GM12878 (cell line): ENCODE measurements at regions not wholly inside any gene's neighbourhood (a gene's known extent, or its start where the extent isn't known, plus 50 kb on each side); places are given as distances from the start of the nearest gene placed in this dataset.

Experiments
- ATAC-seq: fragments of 200-7000 bp; cut with Tn5 transposase; 3 replicates; pipeline ENCODE4 v1.9.1; 2020; ENCODE audit warnings: mild to moderate bottlenecking, moderate library complexity
- BruUV-seq: library from RNA; stranded (reverse); fragments of 400-500 nt; replicated peaks from 2 replicates; lab custom pipeline; 2021; lab: Mats Ljungman, UMichigan
- CTCF ChIA-PET: fragments of 300-600 bp; sonication (Branson Sonifier 250); formaldehyde crosslinking; extraction: SDS; loops from one replicate; lab custom pipeline; 2021; ENCODE audit warnings: inconsistent platforms; lab: Yijun Ruan, JAX
- POLR2A ChIA-PET: fragments of 350-600 bp; formaldehyde crosslinking; extraction: SDS; loops from one replicate; lab custom pipeline; 2021; ENCODE audit warnings: inconsistent platforms; lab: Charles Lee
- RAD21 ChIA-PET: fragments of 300-600 bp; sonication (Branson Sonifier 250); formaldehyde crosslinking; loops from one replicate; lab custom pipeline; 2023; ENCODE audit warnings: antibody characterized with exemption; ENCODE audit not compliant: unreplicated experiment; lab: Charles Lee
- SMC1A ChIA-PET: fragments of 300-600 bp; sonication (Branson Sonifier 250); formaldehyde crosslinking; loops from one replicate; lab custom pipeline; 2023; ENCODE audit not compliant: unreplicated experiment, uncharacterized antibody; lab: Charles Lee
- DNase-seq: peaks from one replicate; pipeline ENCODE4 v3.0.0-alpha.2; 2011; ENCODE audit warnings: low read depth, low spot score
- FAIRE-seq: peaks from 3 replicates; lab custom pipeline; 2011; peaks lifted over from hg19 to GRCh38; lab: Jason Lieb, UNC
- H2AFZ ChIP-seq: 2 replicates; pipeline ENCODE4 v1.6.0; 2011; ENCODE audit warnings: low read depth, low read length, control low read depth; ENCODE audit not compliant: control insufficient read depth
- H3K27ac ChIP-seq: 2 replicates; pipeline ENCODE4 v1.5.1; 2011; ENCODE audit warnings: control low read depth; ENCODE audit not compliant: control insufficient read depth, insufficient read depth
- H3K27me3 ChIP-seq, 2 experiments: replicated peaks in 1 of 2; 2 replicates each; pipeline versions ENCODE4 v1.6.0 to v1.6.1; 2011; ENCODE audit warnings: low read length in 1 of 2; ENCODE audit not compliant: control insufficient read depth in 2 of 2, insufficient read depth in 2 of 2
- H3K36me3 ChIP-seq, 2 experiments: 2 replicates each; pipeline ENCODE4 v1.5.1; 2011; ENCODE audit warnings: low read length in 1 of 2; ENCODE audit not compliant: control insufficient read depth in 2 of 2, insufficient read depth in 2 of 2
- H3K4me1 ChIP-seq: 2 replicates; pipeline ENCODE4 v1.6.1; 2011; ENCODE audit warnings: mild to moderate bottlenecking, low read length, moderate library complexity, mixed read lengths; ENCODE audit not compliant: control insufficient read depth, insufficient read depth
- H3K4me2 ChIP-seq: 2 replicates; pipeline ENCODE4 v1.6.0; 2011; ENCODE audit warnings: control low read depth; ENCODE audit not compliant: control insufficient read depth, insufficient read depth
- H3K4me3 ChIP-seq: fragments of 200-600 bp; sonication (generic); 2 replicates; pipeline ENCODE4 v1.5.1; 2016
- H3K79me2 ChIP-seq: 2 replicates; pipeline ENCODE4 v1.6.0; 2011; ENCODE audit warnings: low read length; ENCODE audit not compliant: control insufficient read depth, insufficient read depth
- H3K9ac ChIP-seq: 2 replicates; pipeline ENCODE4 v1.8.0; 2011; ENCODE audit warnings: low read length, control low read depth, mixed read lengths; ENCODE audit not compliant: control insufficient read depth, insufficient read depth
- H3K9me3 ChIP-seq: replicated peaks from 3 replicates; pipeline ENCODE4 v1.5.1; 2011; ENCODE audit warnings: mild to moderate bottlenecking, low read length; ENCODE audit not compliant: control insufficient read depth, insufficient read depth
- H4K20me1 ChIP-seq: 2 replicates; pipeline ENCODE4 v1.6.0; 2011; ENCODE audit not compliant: control insufficient read depth, insufficient read depth
- ATF7 ChIP-seq: fragments of 450-650 bp; IDR thresholded peaks from 2 replicates; pipeline ENCODE4 v1.6.1; 2016; ENCODE audit warnings: low read depth, mild to moderate bottlenecking
- BACH1 ChIP-seq: fragments of 450-650 bp; IDR thresholded peaks from 2 replicates; pipeline ENCODE4 v1.6.1; 2017; ENCODE audit warnings: mild to moderate bottlenecking, borderline replicate concordance
- BMI1 ChIP-seq: fragments of 450-650 bp; IDR thresholded peaks from 2 replicates; pipeline ENCODE4 v1.6.1; 2016; ENCODE audit warnings: mild to moderate bottlenecking, moderate library complexity, borderline replicate concordance
- CEBPB ChIP-seq, 2 experiments: fragments of 150-350 bp in 1 of 2; IDR thresholded peaks; 2 replicates each; pipeline ENCODE4 v1.6.1; 2012 to 2014; ENCODE audit warnings: low read depth in 2 of 2, low read length in 2 of 2, borderline replicate concordance in 1 of 2, inconsistent platforms in 1 of 2
- CHD4 ChIP-seq: fragments of 200-600 bp; sonication (generic); IDR thresholded peaks from 2 replicates; pipeline ENCODE4 v1.6.1; 2016; ENCODE audit warnings: mild to moderate bottlenecking
- EED ChIP-seq: sonication (generic); IDR thresholded peaks from 2 replicates; pipeline ENCODE4 v1.6.1; 2016; ENCODE audit warnings: antibody characterized with exemption, low read depth
- LARP7 ChIP-seq: fragments of 450-650 bp; IDR thresholded peaks from 2 replicates; pipeline ENCODE4 v1.6.1; 2017; ENCODE audit warnings: mild to moderate bottlenecking
- MTA3 ChIP-seq: IDR thresholded peaks from 2 replicates; pipeline ENCODE4 v1.6.1; 2012; ENCODE audit warnings: low read length, inconsistent platforms, borderline replicate concordance
- MYB ChIP-seq: fragments of 150-350 bp; IDR thresholded peaks from 2 replicates; pipeline ENCODE4 v1.6.1; 2014; ENCODE audit warnings: mild to moderate bottlenecking, low read depth, low read length, borderline replicate concordance
- NR2F1 ChIP-seq: fragments of 450-650 bp; conservative IDR thresholded peaks from 2 replicates; pipeline ENCODE4 v1.6.1; 2017; ENCODE audit warnings: mild to moderate bottlenecking
- PBX3 ChIP-seq: IDR thresholded peaks from 2 replicates; pipeline ENCODE4 v1.6.1; 2011; ENCODE audit warnings: mild to moderate bottlenecking, low read depth, low read length, moderate library complexity; ENCODE audit not compliant: insufficient replicate concordance
- RFX5 ChIP-seq: IDR thresholded peaks from 2 replicates; pipeline ENCODE4 v1.6.1; 2011; ENCODE audit warnings: low read depth, low read length, improper control_type of control experiment
- SMAD1 ChIP-seq: fragments of 450-650 bp; IDR thresholded peaks from 2 replicates; pipeline ENCODE4 v1.6.1; 2018; ENCODE audit warnings: mild to moderate bottlenecking, low read depth; ENCODE audit not compliant: partially characterized antibody
- SRF ChIP-seq, 2 experiments: IDR thresholded peaks; 2 replicates each; pipeline ENCODE4 v1.6.1; 2011; ENCODE audit warnings: low read depth in 2 of 2, low read length in 2 of 2, mild to moderate bottlenecking in 1 of 2, moderate library complexity in 1 of 2
- USF1 ChIP-seq: IDR thresholded peaks from 2 replicates; pipeline ENCODE4 v1.6.1; 2011; ENCODE audit warnings: borderline replicate concordance, low read depth, mild to moderate bottlenecking, moderate library complexity, mixed read lengths, low read length; ENCODE audit not compliant: insufficient read depth; ENCODE audit errors: extremely low read length
- ZNF207 ChIP-seq: fragments of 450-650 bp; IDR thresholded peaks from 2 replicates; pipeline ENCODE4 v1.6.1; 2014; ENCODE audit warnings: antibody characterized with exemption, mild to moderate bottlenecking, borderline replicate concordance
- ZNF24 ChIP-seq: fragments of 450-650 bp; IDR thresholded peaks from 2 replicates; pipeline ENCODE4 v1.6.1; 2017; ENCODE audit warnings: antibody characterized with exemption, mild to moderate bottlenecking
- ZNF274 ChIP-seq: IDR thresholded peaks from one replicate; pipeline ENCODE4 v1.8.0; 2011; ENCODE audit not compliant: insufficient read length, insufficient read depth
- ZNF622 ChIP-seq: fragments of 450-650 bp; IDR thresholded peaks from 2 replicates; pipeline ENCODE4 v1.6.1; 2017; ENCODE audit warnings: mild to moderate bottlenecking, inconsistent platforms
- ZNF687 ChIP-seq: fragments of 450-650 bp; IDR thresholded peaks from 2 replicates; pipeline ENCODE4 v1.6.1; 2017; ENCODE audit warnings: mild to moderate bottlenecking, moderate library complexity
- ZSCAN29 ChIP-seq: fragments of 450-650 bp; IDR thresholded peaks from 2 replicates; pipeline ENCODE4 v1.6.1; 2017; ENCODE audit warnings: mild to moderate bottlenecking, moderate library complexity
- ZZZ3 ChIP-seq: IDR thresholded peaks from 2 replicates; pipeline ENCODE4 v1.6.1; 2011; ENCODE audit warnings: low read depth; ENCODE audit not compliant: control insufficient read depth, insufficient read length
- in situ Hi-C: fragments of 300-500 bp; cut with MboI; formaldehyde crosslinking; loops from 9 replicates; pipeline ENCODE4 v1.14.3; 2018; ENCODE audit warnings: mixed read lengths
- intact Hi-C: fragments of 100-400 bp; cut with micrococcal nuclease; formaldehyde crosslinking; loops from one replicate; pipeline ENCODE4 v1.14.2; 2022; ENCODE audit not compliant: unreplicated experiment

GRCh38 chr3:178236555-178237277 is 299.5 kb upstream of the KCNMB2 start (continued):
- TF ChIP-seq ZNF24 = no peak
- TF ChIP-seq RFX5 = no peak
- TF ChIP-seq LARP7 = no peak
- no peak for TF ChIP-seq ZNF207
- TF ChIP-seq NR2F1 = no peak
- TF ChIP-seq MTA3 = no peak
- no peak for TF ChIP-seq PBX3
- TF ChIP-seq ZZZ3 = no peak
- TF ChIP-seq ZNF274 = no peak
- no peak for TF ChIP-seq BMI1
- TF ChIP-seq CHD4 = no peak
- TF ChIP-seq SRF (IDR thresholded peaks at IDR 0.05; ENCODE audit: low read depth in 2 of 2, low read length in 2 of 2) = no peak
- TF ChIP-seq MYB = no peak
- no peak for TF ChIP-seq EED

- RAD21 ChIA-PET = no interaction called here
- CTCF ChIA-PET = no interaction called here
- Histone ChIP-seq H4K20me1 (no peaks in the 10 kb centered on the region), H3K27me3 (no peaks in the 10 kb centered on the region), H3K9me3 (no peaks in the 10 kb centered on the region), H3K79me2 (no peaks in the 10 kb centered on the region), H3K36me3 (no peaks in the 10 kb centered on the region), H3K4me2 (no peak overlapping the region), H3K9ac (no peak overlapping the region), H3K27ac (no peak overlapping the region), H3K4me3 (no peak overlapping the region), H2AFZ (no peak overlapping the region), H3K4me1 (no peaks in the 10 kb centered on the region)
- ATAC-seq (no peak), DNase-seq (no peak), FAIRE-seq (no peak)
- SMC1A ChIA-PET = no interaction called here
- intact Hi-C loops (no loop called here), in situ Hi-C loops (no loop called here)
- POLR2A ChIA-PET = no interaction called here
- BruUV-seq = no TSS peak
- no peak for TF ChIP-seq ATF7
- no peak for TF ChIP-seq CEBPB (IDR thresholded peaks at IDR 0.05; ENCODE audit: borderline replicate concordance in 1 of 2, low read depth in 2 of 2, low read length in 2 of 2)
- no peak for TF ChIP-seq ZNF622
- TF ChIP-seq ZSCAN29 = no peak
- no peak for TF ChIP-seq ZNF687
- no peak for TF ChIP-seq BACH1
- TF ChIP-seq USF1 = no peak
- TF ChIP-seq SMAD1 = no peak
Observed at GRCh38 chr3:178238179-178238578, 298.1 kb upstream of the KCNMB2 start.
